Keratinocyte (primary cell): ENCODE measurements at regions not wholly inside any gene's neighbourhood (a gene's known extent, or its start where the extent isn't known, plus 50 kb on each side); places are given as distances from the start of the nearest gene placed in this dataset.

ENCODE experiments used
- DNase-seq: peaks from one replicate; pipeline ENCODE4 v3.0.0-alpha.2; 2011; ENCODE audit warnings: low read depth, missing footprints, low spot score
- FAIRE-seq: peaks from 2 replicates; lab custom pipeline; 2011; peaks lifted over from hg19 to GRCh38; lab: Jason Lieb, UNC
- H2AFZ ChIP-seq: 2 replicates; pipeline ENCODE4 v1.6.0; 2012; ENCODE audit warnings: low read length, control low read depth, inconsistent platforms; ENCODE audit not compliant: control insufficient read depth
- H3K27ac ChIP-seq: 2 replicates; pipeline ENCODE4 v1.5.1; 2011; ENCODE audit warnings: low read length; ENCODE audit not compliant: control insufficient read depth, insufficient read depth
- H3K27me3 ChIP-seq: 3 replicates; pipeline ENCODE4 v1.6.0; 2011; ENCODE audit warnings: low read length; ENCODE audit not compliant: control insufficient read depth, insufficient read depth; ENCODE audit errors: extremely low read depth
- H3K36me3 ChIP-seq, 2 experiments: 2 replicates in 1 of 2; 3 replicates in 1 of 2; pipeline ENCODE4 v1.5.1; 2011; ENCODE audit warnings: low read length in 2 of 2, mild to moderate bottlenecking in 1 of 2; ENCODE audit not compliant: control insufficient read depth in 2 of 2, insufficient read depth in 2 of 2; ENCODE audit errors: extremely low read depth in 1 of 2
- H3K4me1 ChIP-seq: 3 replicates; pipeline ENCODE4 v1.5.1; 2011; ENCODE audit warnings: low read length; ENCODE audit not compliant: control insufficient read depth, insufficient read depth; ENCODE audit errors: extremely low read depth
- H3K4me2 ChIP-seq: 3 replicates; pipeline ENCODE4 v1.6.0; 2011; ENCODE audit warnings: low read depth, low read length; ENCODE audit not compliant: control insufficient read depth, insufficient read depth; ENCODE audit errors: extremely low read depth
- H3K4me3 ChIP-seq, 3 experiments: fragments of 200-600 bp in 1 of 3; sonication (generic) in 1 of 3; 2 replicates in 2 of 3; 3 replicates in 1 of 3; pipeline ENCODE4 v1.5.1; 2011 to 2016; ENCODE audit warnings: low read length in 3 of 3, mild to moderate bottlenecking in 3 of 3, control low read depth in 2 of 3, inconsistent platforms in 1 of 3, low read depth in 1 of 3, mixed read lengths in 1 of 3, mixed run types in 1 of 3, moderate library complexity in 1 of 3; ENCODE audit not compliant: control insufficient read depth in 2 of 3, insufficient read depth in 2 of 3; ENCODE audit errors: extremely low read depth in 1 of 3
- H3K79me2 ChIP-seq: 2 replicates; pipeline ENCODE4 v1.6.0; 2012; ENCODE audit warnings: low read length; ENCODE audit not compliant: control insufficient read depth, insufficient read depth
- H3K9ac ChIP-seq: 3 replicates; pipeline ENCODE4 v1.6.0; 2011; ENCODE audit warnings: low read length; ENCODE audit not compliant: control insufficient read depth, insufficient read depth; ENCODE audit errors: extremely low read depth
- H3K9me1 ChIP-seq: 3 replicates; pipeline ENCODE4 v1.6.0; 2011; ENCODE audit warnings: low read length; ENCODE audit not compliant: control insufficient read depth, insufficient read depth; ENCODE audit errors: extremely low read depth
- H3K9me3 ChIP-seq: 2 replicates; pipeline ENCODE4 v1.5.1; 2012; ENCODE audit warnings: low read depth, low read length; ENCODE audit not compliant: control insufficient read depth
- H4K20me1 ChIP-seq: 3 replicates; pipeline ENCODE4 v1.6.0; 2011; ENCODE audit warnings: low read length; ENCODE audit not compliant: control insufficient read depth, insufficient read depth; ENCODE audit errors: extremely low read depth
- EZH2 ChIP-seq: IDR thresholded peaks from one replicate; pipeline ENCODE4 v1.6.1; 2012; ENCODE audit warnings: inconsistent platforms, mild to moderate bottlenecking, low read length, moderate library complexity
- dilution Hi-C: fragments of 300-500 bp; cut with MboI; formaldehyde crosslinking; loops from one replicate; pipeline ENCODE4 v1.7.0; 2020; ENCODE audit warnings: low sequenced_read_pairs; ENCODE audit not compliant: extremely low pct_ligation_motif_present
- TF ChIP-seq, protein P1 (sequence below), 3 experiments: IDR thresholded peaks in 1 of 3; conservative IDR thresholded peaks in 1 of 3; optimal IDR thresholded peaks in 1 of 3; 2 replicates in 2 of 3; 3 replicates in 1 of 3; pipeline versions ENCODE3 to v1.5.1; 2011; ENCODE audit warnings: low read length in 3 of 3, mild to moderate bottlenecking in 3 of 3, moderate library complexity in 2 of 3, control low read depth in 1 of 3, inconsistent platforms in 1 of 3; ENCODE audit not compliant: insufficient read depth in 2 of 3; ENCODE audit errors: extremely low read depth in 1 of 3

DNA sequence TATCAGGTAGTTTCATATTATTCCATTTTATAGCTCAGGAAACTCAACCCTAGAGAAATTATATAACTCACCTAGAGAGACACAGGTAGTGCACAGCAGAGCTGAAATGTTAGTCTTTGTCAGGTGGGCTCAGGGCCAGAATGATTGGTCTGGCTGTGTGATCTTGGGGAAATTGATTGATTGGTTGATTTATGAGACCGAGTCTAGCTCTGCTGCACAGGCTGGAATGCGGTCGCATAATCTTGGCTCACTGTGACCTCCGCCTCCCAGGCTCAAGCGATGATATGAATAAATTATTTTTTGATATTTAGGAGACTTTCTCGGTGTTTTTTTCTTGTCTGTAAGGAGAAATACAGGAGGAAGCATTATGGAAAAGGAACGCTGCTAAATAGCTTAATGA is 239.9 kb upstream of the SLC10A2 start:
- H3K9ac ChIP-seq: no peak overlapping the region
- no peaks in the 10 kb centered on the region for H3K9me3 ChIP-seq
- H3K27me3 ChIP-seq: no peaks in the 10 kb centered on the region
- H3K4me1 ChIP-seq: no peaks in the 10 kb centered on the region
- H3K4me3 ChIP-seq: no peak overlapping the region
- FAIRE-seq (no peak), DNase-seq (no peak)
- no peaks in the 10 kb centered on the region for H4K20me1 ChIP-seq
- H3K36me3 ChIP-seq: no peaks in the 10 kb centered on the region
- no peaks in the 10 kb centered on the region for H3K9me1 ChIP-seq
- no peak overlapping the region for H3K27ac ChIP-seq
- TF ChIP-seq EZH2: no peak
- TF ChIP-seq, protein P1, sequence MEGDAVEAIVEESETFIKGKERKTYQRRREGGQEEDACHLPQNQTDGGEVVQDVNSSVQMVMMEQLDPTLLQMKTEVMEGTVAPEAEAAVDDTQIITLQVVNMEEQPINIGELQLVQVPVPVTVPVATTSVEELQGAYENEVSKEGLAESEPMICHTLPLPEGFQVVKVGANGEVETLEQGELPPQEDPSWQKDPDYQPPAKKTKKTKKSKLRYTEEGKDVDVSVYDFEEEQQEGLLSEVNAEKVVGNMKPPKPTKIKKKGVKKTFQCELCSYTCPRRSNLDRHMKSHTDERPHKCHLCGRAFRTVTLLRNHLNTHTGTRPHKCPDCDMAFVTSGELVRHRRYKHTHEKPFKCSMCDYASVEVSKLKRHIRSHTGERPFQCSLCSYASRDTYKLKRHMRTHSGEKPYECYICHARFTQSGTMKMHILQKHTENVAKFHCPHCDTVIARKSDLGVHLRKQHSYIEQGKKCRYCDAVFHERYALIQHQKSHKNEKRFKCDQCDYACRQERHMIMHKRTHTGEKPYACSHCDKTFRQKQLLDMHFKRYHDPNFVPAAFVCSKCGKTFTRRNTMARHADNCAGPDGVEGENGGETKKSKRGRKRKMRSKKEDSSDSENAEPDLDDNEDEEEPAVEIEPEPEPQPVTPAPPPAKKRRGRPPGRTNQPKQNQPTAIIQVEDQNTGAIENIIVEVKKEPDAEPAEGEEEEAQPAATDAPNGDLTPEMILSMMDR (optimal IDR thresholded peaks at IDR 0.05 in 1 of 3, IDR thresholded peaks at IDR 0.05 in 1 of 3, conservative IDR thresholded peaks at IDR 0.05 in 1 of 3; ENCODE audit: extremely low read depth in 1 of 3, insufficient read depth in 2 of 3, low read length in 3 of 3): no peak
- H3K79me2 ChIP-seq: no peaks in the 10 kb centered on the region
- H2AFZ ChIP-seq: no peak overlapping the region
- dilution Hi-C loops: no loop called here
- H3K4me2 ChIP-seq: no peak overlapping the region

DNA sequence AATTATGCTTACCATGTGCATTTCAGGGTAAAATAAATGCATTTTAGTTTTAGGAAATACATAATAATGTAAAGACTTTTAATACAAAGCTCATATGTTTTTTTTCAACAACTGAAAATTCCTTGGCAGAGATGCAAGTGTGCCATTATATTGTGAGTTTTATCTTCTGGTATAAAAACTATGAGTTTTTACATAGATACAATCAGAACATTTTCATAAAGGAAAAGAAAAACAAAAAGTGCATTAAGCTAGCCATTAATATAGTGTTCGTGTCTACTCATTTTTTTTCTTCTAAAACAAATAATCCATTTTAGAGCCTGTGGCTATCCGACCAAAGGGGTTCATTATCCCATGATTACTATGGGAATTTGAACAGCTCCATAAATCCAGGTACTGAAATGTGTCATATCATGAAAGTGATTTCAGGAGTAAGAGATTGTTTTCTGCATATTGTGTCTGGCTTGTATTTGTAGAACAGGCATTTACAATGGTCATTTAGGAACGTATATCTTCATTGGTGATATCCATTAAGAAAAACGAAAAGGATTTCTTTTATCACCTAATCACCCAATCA is 236.9 kb upstream of the SLC10A2 start:
- dilution Hi-C loops: no loop called here
- FAIRE-seq: no peak

More for the DNA sequence above, 236.9 kb upstream of the SLC10A2 start:
- Histone ChIP-seq H3K36me3 (no peaks in the 10 kb centered on the region), H3K4me2 (no peak overlapping the region), H3K4me3 (no peak overlapping the region), H3K4me1 (no peaks in the 10 kb centered on the region), H4K20me1 (no peaks in the 10 kb centered on the region), H3K79me2 (no peaks in the 10 kb centered on the region), H3K27me3 (no peaks in the 10 kb centered on the region), H3K27ac (no peak overlapping the region), H3K9ac (no peak overlapping the region), H3K9me3 (no peaks in the 10 kb centered on the region), H2AFZ (no peak overlapping the region), H3K9me1 (no peaks in the 10 kb centered on the region)
- no peak for TF ChIP-seq EZH2
- TF ChIP-seq, protein P1 (optimal IDR thresholded peaks at IDR 0.05 in 1 of 3, IDR thresholded peaks at IDR 0.05 in 1 of 3, conservative IDR thresholded peaks at IDR 0.05 in 1 of 3; ENCODE audit: extremely low read depth in 1 of 3, insufficient read depth in 2 of 3, low read length in 3 of 3): no peak
- no peak for DNase-seq
